ENCODE measurements at regions not wholly inside any gene's neighbourhood (a gene's known extent, or its start where the extent isn't known, plus 50 kb on each side); places are given as distances from the start of the nearest gene placed in this dataset.

- DNase-seq (ENCODE audit: low spot score), result no peak
- TF ChIP-seq CTCF (IDR thresholded peaks at IDR 0.05), result no peak
- no peak overlapping the region for H3K27ac Mint-ChIP-seq (ENCODE audit: unreplicated experiment)
- no peaks in the 10 kb centered on the region for H3K4me1 Mint-ChIP-seq (ENCODE audit: low read depth)
- H3K9me3 Mint-ChIP-seq (ENCODE audit: low read depth), result no peaks in the 10 kb centered on the region
- peaks cover 6% of the 10 kb centered on the region for H3K27me3 Mint-ChIP-seq (ENCODE audit: low read depth)
- no peak overlapping the region for H3K4me3 Mint-ChIP-seq (ENCODE audit: unreplicated experiment)
- no peaks in the 10 kb centered on the region for H3K36me3 Mint-ChIP-seq (ENCODE audit: low read depth)
Measured at GRCh38 chr2:198597648-198598047, 793.3 kb downstream of the PLCL1 start.

GRCh38 chr2:198596985-198597384, 792.6 kb downstream of the PLCL1 start:
- Mint-ChIP-seq H3K9me3 (ENCODE audit: low read depth) (no peaks in the 10 kb centered on the region), H3K27ac (ENCODE audit: unreplicated experiment) (no peak overlapping the region), H3K4me3 (ENCODE audit: unreplicated experiment) (no peak overlapping the region), H3K36me3 (ENCODE audit: low read depth) (no peaks in the 10 kb centered on the region), H3K27me3 (ENCODE audit: low read depth) (peaks cover 6% of the 10 kb centered on the region), H3K4me1 (ENCODE audit: low read depth) (no peaks in the 10 kb centered on the region)
- no peak for TF ChIP-seq CTCF (IDR thresholded peaks at IDR 0.05)
- no peak for DNase-seq (ENCODE audit: low spot score)

GRCh38 chr2:198595721-198596120, 791.3 kb downstream of the PLCL1 start:
- H3K27ac Mint-ChIP-seq (ENCODE audit: unreplicated experiment), result no peak overlapping the region
- peaks cover 4% of the 10 kb centered on the region for H3K27me3 Mint-ChIP-seq (ENCODE audit: low read depth)
- H3K4me1 Mint-ChIP-seq (ENCODE audit: low read depth), result no peaks in the 10 kb centered on the region
- no peak for TF ChIP-seq CTCF (IDR thresholded peaks at IDR 0.05)
- H3K36me3 Mint-ChIP-seq (ENCODE audit: low read depth), result no peaks in the 10 kb centered on the region
- no peak for DNase-seq (ENCODE audit: low spot score)
- no peaks in the 10 kb centered on the region for H3K9me3 Mint-ChIP-seq (ENCODE audit: low read depth)
- no peak overlapping the region for H3K4me3 Mint-ChIP-seq (ENCODE audit: unreplicated experiment)

- no peak for TF ChIP-seq CTCF (IDR thresholded peaks at IDR 0.05)
- no peaks in the 10 kb centered on the region for H3K4me1 Mint-ChIP-seq (ENCODE audit: low read depth)
- H3K9me3 Mint-ChIP-seq (ENCODE audit: low read depth), result no peaks in the 10 kb centered on the region
- H3K4me3 Mint-ChIP-seq (ENCODE audit: unreplicated experiment), result no peak overlapping the region
- H3K27ac Mint-ChIP-seq (ENCODE audit: unreplicated experiment), result no peak overlapping the region
- peaks cover 9% of the 10 kb centered on the region for H3K27me3 Mint-ChIP-seq (ENCODE audit: low read depth)
- DNase-seq (ENCODE audit: low spot score), result no peak
- no peaks in the 10 kb centered on the region for H3K36me3 Mint-ChIP-seq (ENCODE audit: low read depth)
Measured at GRCh38 chr2:198591586-198591985, 787.2 kb downstream of the PLCL1 start.

- no peaks in the 10 kb centered on the region for H3K4me1 Mint-ChIP-seq (ENCODE audit: low read depth)
- no peak for TF ChIP-seq CTCF (IDR thresholded peaks at IDR 0.05)
- no peaks in the 10 kb centered on the region for H3K36me3 Mint-ChIP-seq (ENCODE audit: low read depth)
- H3K27ac Mint-ChIP-seq (ENCODE audit: unreplicated experiment), result no peak overlapping the region
- DNase-seq (ENCODE audit: low spot score), result no peak
- H3K27me3 Mint-ChIP-seq (ENCODE audit: low read depth), result peaks cover 7% of the 10 kb centered on the region
- H3K4me3 Mint-ChIP-seq (ENCODE audit: unreplicated experiment), result no peak overlapping the region
- H3K9me3 Mint-ChIP-seq (ENCODE audit: low read depth), result no peaks in the 10 kb centered on the region
Measured at GRCh38 chr2:198587741-198588140, 783.3 kb downstream of the PLCL1 start.

Data from chondrocyte (in vitro differentiated cells).